DND-41 (cell line): ENCODE measurements at regions not wholly inside any gene's neighbourhood (a gene's known extent, or its start where the extent isn't known, plus 50 kb on each side); places are given as distances from the start of the nearest gene placed in this dataset.

Experiments used
- EZH2 ChIP-seq: IDR thresholded peaks from 3 replicates; pipeline ENCODE4 v1.6.1; 2012; ENCODE audit warnings: borderline replicate concordance, low read depth, mild to moderate bottlenecking, moderate library complexity, low read length, inconsistent platforms; ENCODE audit not compliant: severe bottlenecking
- TF ChIP-seq, protein P1 (sequence below): IDR thresholded peaks from 2 replicates; pipeline ENCODE4 v1.5.1; 2012; ENCODE audit warnings: borderline replicate concordance, low read length, moderate library complexity, mild to moderate bottlenecking; ENCODE audit not compliant: poor library complexity, severe bottlenecking; ENCODE audit errors: extremely low read depth

DNA sequence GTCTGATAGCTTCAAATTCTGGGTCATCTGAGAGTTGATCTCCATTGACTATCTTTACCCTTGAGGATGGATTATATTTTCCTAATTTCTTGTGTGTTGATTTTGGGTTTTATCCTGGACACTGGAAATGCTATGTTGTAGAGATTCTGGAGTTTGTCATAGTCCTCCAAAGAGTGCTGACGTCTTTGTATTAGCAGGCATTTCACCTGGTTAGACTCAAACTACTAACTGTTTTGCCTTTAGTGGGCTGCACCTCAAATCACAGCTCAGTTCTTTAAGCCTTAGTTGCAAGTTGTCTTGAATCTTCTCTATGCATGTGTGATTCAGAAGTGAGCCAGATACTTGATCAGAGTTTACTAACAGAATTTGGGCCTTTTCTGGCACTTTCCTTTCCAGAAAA lies 264.3 kb downstream of the RPS24 start:
- TF ChIP-seq, protein P1, sequence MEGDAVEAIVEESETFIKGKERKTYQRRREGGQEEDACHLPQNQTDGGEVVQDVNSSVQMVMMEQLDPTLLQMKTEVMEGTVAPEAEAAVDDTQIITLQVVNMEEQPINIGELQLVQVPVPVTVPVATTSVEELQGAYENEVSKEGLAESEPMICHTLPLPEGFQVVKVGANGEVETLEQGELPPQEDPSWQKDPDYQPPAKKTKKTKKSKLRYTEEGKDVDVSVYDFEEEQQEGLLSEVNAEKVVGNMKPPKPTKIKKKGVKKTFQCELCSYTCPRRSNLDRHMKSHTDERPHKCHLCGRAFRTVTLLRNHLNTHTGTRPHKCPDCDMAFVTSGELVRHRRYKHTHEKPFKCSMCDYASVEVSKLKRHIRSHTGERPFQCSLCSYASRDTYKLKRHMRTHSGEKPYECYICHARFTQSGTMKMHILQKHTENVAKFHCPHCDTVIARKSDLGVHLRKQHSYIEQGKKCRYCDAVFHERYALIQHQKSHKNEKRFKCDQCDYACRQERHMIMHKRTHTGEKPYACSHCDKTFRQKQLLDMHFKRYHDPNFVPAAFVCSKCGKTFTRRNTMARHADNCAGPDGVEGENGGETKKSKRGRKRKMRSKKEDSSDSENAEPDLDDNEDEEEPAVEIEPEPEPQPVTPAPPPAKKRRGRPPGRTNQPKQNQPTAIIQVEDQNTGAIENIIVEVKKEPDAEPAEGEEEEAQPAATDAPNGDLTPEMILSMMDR = no peak
- no peak for TF ChIP-seq EZH2
